Activated CD8-positive, alpha-beta memory T cell treated with anti-CD3 and anti-CD28 coated beads, Interleukin-2, amount 50 U/mL, for 1 hour (primary cell): ENCODE measurements at regions not wholly inside any gene's neighbourhood (a gene's known extent, or its start where the extent isn't known, plus 50 kb on each side); places are given as distances from the start of the nearest gene placed in this dataset.
"Not testable (repeated sequence)": the region's sequence is repeated elsewhere in the genome, so short reads cannot be mapped to it uniquely, and the experiment has no call there.

ENCODE experiments used
- DNase-seq: peaks from one replicate; pipeline ENCODE4 v3.0.0-alpha.2; 2020; ENCODE audit errors: extremely low read depth

DNA sequence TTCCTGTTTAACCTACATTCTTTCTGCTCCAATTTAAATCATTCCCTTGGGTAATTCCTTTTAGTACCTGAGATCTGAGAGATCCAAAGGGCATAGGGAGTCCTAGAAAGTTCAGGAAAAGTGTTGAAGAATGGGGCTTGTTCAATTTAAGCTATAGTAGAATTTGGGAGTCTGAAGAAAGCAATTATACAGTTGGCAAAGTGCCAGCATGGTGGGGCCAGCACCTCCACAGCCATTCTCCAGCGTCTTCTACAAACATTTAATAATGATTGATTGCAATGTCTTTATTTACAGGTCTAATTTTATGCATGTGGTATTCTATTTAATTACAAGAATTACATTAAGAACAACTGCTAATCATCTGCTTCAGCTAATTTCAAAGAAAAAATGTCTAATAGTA is 957.7 kb upstream of the GYPC start:
- DNase-seq = no peak

- DNase-seq = no peak
Observed at GRCh38 chr2:125701070-125701469, 954.9 kb upstream of the GYPC start.

DNA sequence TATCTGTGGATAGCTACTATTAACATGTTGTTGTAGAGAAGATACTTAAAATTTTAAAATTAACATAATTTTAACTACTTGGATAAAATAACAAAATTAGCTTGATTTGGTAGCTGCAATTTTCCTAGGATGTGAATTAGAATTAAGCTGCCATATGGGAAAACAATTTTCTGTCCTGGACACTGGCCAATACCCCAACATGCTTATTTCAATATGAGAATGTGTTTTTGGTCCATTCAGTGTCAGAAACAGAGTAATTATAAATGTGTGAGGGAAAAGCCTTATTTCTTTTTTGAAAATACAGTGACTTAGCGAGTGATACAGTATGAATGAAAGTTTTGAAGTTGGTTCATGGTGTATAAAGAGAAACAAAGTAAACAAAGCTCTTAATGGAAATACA is 948.3 kb upstream of the GYPC start:
- no peak for DNase-seq

- no peak for DNase-seq
Observed at GRCh38 chr2:125710561-125710960, 945.4 kb upstream of the GYPC start.

DNA sequence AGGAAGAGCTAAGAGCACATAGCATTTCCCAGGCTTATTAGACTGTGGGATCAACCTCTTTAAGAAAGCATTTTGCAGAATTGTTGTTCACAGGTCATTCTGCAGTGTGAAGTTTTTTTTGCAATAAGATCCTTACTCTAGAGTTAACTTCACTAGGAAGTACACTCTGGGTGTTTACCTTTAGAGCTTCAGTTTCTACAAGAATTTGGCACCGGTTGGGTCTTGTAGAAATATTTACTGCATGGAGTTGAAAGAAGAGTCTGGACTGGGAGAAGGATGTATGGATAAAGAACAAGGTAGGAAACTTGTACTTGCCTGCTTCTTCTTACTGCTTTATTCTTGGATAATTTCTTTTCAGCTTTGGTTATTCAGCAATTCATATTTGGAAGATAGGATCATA is 944.9 kb upstream of the GYPC start:
- DNase-seq = no peak

DNA sequence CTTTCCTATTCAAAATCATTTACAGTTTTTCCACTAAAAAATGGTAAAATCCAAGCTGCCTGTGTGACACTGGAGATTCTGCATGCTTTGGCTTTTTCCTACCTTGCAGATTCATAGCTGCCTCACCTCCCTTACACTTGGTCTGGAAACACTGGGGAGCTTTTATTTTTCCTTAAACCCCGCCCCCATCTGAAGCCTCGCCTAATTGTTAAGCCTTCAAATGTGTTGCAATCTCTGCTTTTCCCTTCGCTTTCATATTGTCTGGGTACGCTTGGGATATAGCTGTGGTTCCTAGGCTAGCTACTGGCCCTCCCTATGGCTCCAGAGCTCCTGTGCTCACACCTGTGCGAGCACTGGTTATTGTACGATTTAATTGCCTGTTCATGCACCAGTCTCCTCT is 942.4 kb upstream of the GYPC start:
- DNase-seq = no peak

GRCh38 chr2:125721072-125721721 is 934.8 kb upstream of the GYPC start:
- DNase-seq = no peak

GRCh38 chr2:125730921-125731320 is 925.0 kb upstream of the GYPC start:
- no peak for DNase-seq

GRCh38 chr2:125736306-125736705 is 919.7 kb upstream of the GYPC start:
- DNase-seq = no peak

GRCh38 chr2:125745514-125745913 is 910.4 kb upstream of the GYPC start:
- no peak for DNase-seq

- no peak for DNase-seq
Observed at GRCh38 chr2:125746321-125747164, 909.4 kb upstream of the GYPC start.

DNA sequence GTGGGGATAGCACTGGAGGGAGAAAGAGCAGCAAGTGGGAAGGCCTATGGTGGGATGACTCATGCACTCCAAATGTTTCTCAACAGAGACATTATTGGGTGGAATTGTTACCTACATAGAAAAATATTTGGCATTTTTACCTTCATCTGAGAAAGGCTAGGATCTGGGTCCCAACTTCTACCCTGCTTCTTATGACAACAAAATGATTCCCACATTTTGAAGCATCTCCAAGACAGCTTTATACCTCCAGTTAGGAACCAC is 908.9 kb upstream of the GYPC start:
- DNase-seq = no peak

DNA sequence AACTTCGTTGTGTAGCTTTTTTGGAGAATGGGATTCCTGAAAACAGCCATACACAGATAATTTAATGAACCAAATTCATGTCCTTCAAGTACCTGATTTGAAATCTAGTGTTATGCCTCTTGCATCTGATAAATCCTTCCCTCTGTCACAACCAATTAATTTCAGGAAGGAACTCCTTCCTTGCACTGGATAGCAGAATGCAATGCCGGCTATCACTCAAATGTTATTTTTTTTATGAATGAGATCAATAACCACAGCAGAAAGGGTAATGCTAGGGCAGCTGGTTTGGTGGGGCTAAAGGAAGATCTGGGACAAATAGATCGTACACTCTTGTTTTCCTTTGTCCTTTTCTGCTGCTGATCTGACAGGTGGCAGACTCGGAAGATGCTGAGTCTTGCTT is 899.5 kb upstream of the GYPC start:
- DNase-seq = no peak

DNA sequence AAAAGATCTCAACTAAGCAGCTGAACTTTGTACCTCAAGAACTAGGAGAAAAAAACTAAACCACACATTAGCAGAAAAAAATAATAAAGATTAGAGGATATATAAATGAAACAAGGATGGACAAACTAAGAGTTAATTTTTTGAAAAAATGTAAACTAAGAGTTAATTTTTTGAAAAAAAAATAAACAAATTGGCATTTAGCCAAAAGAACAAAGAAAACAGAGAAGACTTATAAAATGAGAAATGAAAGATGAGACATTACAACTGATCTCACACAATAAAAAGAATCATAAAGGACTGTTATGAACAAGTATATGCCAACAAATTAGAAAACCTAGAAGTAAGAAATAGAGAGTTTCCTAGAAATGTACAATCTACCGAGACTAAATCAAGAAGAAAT is 859.2 kb upstream of the GYPC start:
- DNase-seq = no peak

DNA sequence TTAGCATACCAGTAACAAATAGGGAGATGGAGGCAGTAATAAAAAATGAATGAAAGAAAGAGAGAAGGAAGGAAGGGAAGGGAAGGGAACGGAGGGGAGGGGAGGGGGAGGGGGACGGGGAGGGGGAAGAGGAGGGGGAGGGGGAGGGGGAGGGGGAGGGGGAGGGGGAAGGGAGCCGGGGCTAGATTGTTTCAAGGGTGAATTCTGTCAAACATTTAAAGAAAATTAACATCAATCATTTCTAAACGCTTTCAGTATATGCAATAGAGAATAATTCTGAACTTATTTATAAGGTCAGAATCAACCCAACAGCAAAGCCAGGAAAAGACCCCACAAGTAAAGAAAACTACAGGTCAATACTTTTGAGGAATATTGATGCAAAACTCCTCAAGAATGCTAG is 858.8 kb upstream of the GYPC start:
- DNase-seq = no peak

- DNase-seq = no peak
Observed at GRCh38 chr2:125822746-125823145, 833.2 kb upstream of the GYPC start.

DNA sequence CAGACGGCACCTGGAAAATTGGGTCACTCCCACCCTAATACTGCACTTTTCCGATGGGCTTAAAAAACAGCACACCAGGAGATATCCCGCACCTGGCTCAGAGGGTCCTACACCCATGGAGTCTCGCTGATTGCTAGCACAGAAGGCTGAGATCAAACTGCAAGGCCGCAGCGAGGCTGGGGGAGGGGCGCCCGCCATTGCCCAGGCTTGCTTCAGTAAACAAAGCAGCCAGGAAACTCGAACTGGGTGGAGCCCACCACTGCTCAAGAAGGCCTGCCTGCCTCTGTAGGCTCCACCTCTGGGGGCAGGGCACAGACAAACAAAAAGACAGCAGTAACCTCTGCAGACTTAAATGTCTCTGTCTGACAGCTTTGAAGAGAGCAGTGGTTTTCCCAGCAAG is 830.2 kb upstream of the GYPC start:
- not testable (repeated sequence) for DNase-seq

GRCh38 chr2:125837128-125837527 is 818.8 kb upstream of the GYPC start:
- DNase-seq = no peak

DNA sequence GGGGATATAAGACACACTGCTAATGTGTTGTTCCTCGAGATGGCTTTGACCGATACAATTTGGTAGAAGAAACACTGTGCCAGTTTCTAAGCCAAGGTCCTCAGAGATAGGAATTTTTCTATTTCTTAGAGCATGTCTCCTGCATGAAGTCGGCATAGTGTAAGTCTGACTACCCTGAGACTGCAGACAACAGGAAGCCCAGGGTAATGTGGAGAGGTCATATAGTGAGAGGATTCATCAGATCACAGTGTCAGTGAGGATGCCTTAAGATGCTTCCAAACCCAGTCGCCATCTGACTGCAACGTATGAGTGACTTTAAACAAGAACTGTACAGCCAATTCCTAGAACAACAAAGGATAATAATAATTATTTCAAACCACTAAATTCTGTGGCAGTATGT is 818.3 kb upstream of the GYPC start:
- no peak for DNase-seq

DNA sequence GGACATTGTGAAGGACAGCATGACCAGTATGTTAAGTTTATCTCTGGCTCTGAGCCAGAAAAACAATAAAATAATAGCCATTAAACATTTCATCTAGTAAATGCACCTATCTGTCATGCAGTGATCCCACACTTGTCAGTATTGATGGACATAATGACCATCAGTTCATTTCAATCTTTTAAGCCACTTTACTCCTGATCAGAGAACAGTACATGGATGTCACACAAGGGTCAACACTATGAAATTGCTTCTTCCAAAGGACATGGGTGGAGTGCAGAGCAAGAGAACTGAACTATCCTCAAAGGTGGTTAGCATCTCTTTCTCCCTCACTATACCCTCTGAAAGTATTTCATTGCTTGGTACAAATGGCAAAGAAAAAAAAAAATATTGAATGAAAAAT is 816.0 kb upstream of the GYPC start:
- DNase-seq = no peak

GRCh38 chr2:125842041-125842440 is 813.9 kb upstream of the GYPC start:
- DNase-seq = no peak

DNA sequence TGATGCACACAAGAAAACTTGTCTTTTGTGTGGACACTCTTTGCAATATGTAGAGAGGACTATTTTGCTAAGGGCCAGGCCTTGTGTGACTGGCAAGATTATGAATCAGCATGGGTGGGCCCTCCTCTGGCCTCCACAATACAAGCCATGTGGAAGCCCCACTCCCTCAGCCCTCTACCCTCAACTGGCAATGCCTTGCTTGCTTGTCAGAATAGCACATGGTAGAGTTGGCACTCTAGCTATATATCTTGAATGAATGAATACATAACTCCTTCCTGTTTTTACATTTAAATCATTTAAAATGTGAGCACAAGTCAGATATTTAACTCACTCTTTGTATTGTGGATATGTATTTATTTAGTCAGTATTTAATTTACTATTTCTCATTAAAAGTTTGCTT is 805.4 kb upstream of the GYPC start:
- no peak for DNase-seq

- DNase-seq = no peak
Observed at GRCh38 chr2:125852364-125852763, 803.6 kb upstream of the GYPC start.

DNA sequence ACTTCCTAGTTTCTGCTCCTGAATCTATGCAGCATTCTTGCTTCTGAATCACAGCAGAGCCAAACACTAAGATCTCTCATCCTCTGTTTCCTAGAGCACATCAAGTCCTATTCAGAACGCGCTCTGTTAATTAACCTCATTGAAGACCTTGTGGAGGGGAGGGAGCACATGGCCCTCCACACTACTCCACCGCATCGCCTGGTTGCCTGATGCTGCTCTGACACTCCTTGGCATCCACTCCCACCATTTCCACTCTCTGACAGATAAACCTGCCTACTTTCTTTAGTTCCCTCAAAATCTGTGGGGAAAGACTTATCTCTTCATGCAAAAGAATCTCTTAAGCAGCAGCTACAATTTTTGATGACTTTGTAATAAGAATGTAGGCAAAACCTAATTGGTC is 802.3 kb upstream of the GYPC start:
- no peak for DNase-seq
